ENCODE measurements at regions not wholly inside any gene's neighbourhood (a gene's known extent, or its start where the extent isn't known, plus 50 kb on each side); places are given as distances from the start of the nearest gene placed in this dataset.

GRCh38 chr14:21915826-21916225 lies 242.2 kb upstream of the OR4E1 start:
- Histone ChIP-seq H3K9ac (ENCODE audit: low read depth, low read length) (no peak overlapping the region), H3K14ac (replicated peaks; ENCODE audit: low read depth, low read length) (no peak overlapping the region), H3K79me1 (ENCODE audit: low read depth in 1 of 2, low read length in 2 of 2) (no peaks in the 10 kb centered on the region), H4K91ac (ENCODE audit: insufficient read depth, low read depth, low read length) (no peak overlapping the region), H3K4ac (ENCODE audit: low read depth, low read length) (no peak overlapping the region), H2BK5ac (ENCODE audit: low read depth, low read length, poor library complexity, severe bottlenecking) (no peak overlapping the region), H3K56ac (ENCODE audit: extremely low read depth, insufficient read depth, low read length) (no peak overlapping the region), H3K4me2 (ENCODE audit: low read depth, low read length) (no peak overlapping the region), H3K23ac (ENCODE audit: low read depth, low read length) (no peak overlapping the region), H4K8ac (ENCODE audit: low read depth in 2 of 2, low read length in 2 of 2) (no peak overlapping the region), H3K27ac (ENCODE audit: insufficient read depth, low read length) (no peak overlapping the region), H3K4me1 (ENCODE audit: control insufficient read depth, insufficient read depth, low read length) (no peaks in the 10 kb centered on the region), H3K27me3 (ENCODE audit: control insufficient read depth, insufficient read depth, low read length) (no peaks in the 10 kb centered on the region), H4K20me1 (ENCODE audit: insufficient read depth, low read length) (no peaks in the 10 kb centered on the region), H3K9me1 (ENCODE audit: insufficient read depth, low read length) (no peaks in the 10 kb centered on the region), H2BK120ac (ENCODE audit: low read depth, low read length) (no peak overlapping the region), H3K18ac (ENCODE audit: low read depth, low read length) (no peak overlapping the region), H2BK20ac (ENCODE audit: low read depth, low read length) (no peak overlapping the region), H4K5ac (ENCODE audit: low read depth, low read length) (no peak overlapping the region), H3K9me3 (ENCODE audit: control insufficient read depth, insufficient read depth, low read length) (no peaks in the 10 kb centered on the region), H2AFZ (replicated peaks; ENCODE audit: low read length, poor library complexity) (no peak overlapping the region), H3K4me3 (ENCODE audit: insufficient read depth, low read depth, low read length) (no peak overlapping the region), H2AK9ac (replicated peaks; ENCODE audit: low read depth, low read length, poor library complexity) (no peak overlapping the region), H3K36me3 (ENCODE audit: control insufficient read depth, insufficient read depth, low read length) (no peaks in the 10 kb centered on the region), H2AK5ac (ENCODE audit: low read depth, low read length) (no peak overlapping the region), H2BK15ac (ENCODE audit: low read depth, low read length) (no peak overlapping the region)
- in situ Hi-C loops (cut with MboI; ENCODE audit: low sequenced_read_pairs): no loop called here
- ATAC-seq (ENCODE audit: low read depth) (no peak), DNase-seq (no peak)
- intact Hi-C loops (cut with micrococcal nuclease): no loop called here
- TF ChIP-seq NFE2L2 (IDR thresholded peaks at IDR 0.05; ENCODE audit: low read depth, low read length) (no peak), RAD21 (IDR thresholded peaks at IDR 0.05; ENCODE audit: low read length) (no peak), CHD1 (IDR thresholded peaks at IDR 0.05; ENCODE audit: low read depth, low read length) (no peak), RCOR1 (IDR thresholded peaks at IDR 0.05; ENCODE audit: insufficient replicate concordance, low read length) (no peak), CTCF (conservative IDR thresholded peaks at IDR 0.05; ENCODE audit: low read depth, low read length) (no peak), FOS (IDR thresholded peaks at IDR 0.05; ENCODE audit: low read depth, low read length) (no peak), SMC3 (IDR thresholded peaks at IDR 0.05; ENCODE audit: low read depth, low read length) (no peak), CEBPB (IDR thresholded peaks at IDR 0.05; ENCODE audit: low read depth, low read length) (no peak), MXI1 (IDR thresholded peaks at IDR 0.05; ENCODE audit: borderline replicate concordance, low read depth, low read length) (no peak), MAFK (IDR thresholded peaks at IDR 0.05; ENCODE audit: low read depth, low read length) (no peak), MAZ (IDR thresholded peaks at IDR 0.05; ENCODE audit: borderline replicate concordance, low read depth, low read length) (no peak), BHLHE40 (IDR thresholded peaks at IDR 0.05; ENCODE audit: low read depth, low read length) (no peak), RFX5 (IDR thresholded peaks at IDR 0.05; ENCODE audit: low read depth, low read length) (no peak), POLR2A (IDR thresholded peaks at IDR 0.05; ENCODE audit: low read depth, low read length) (no peak), USF2 (IDR thresholded peaks at IDR 0.05; ENCODE audit: low read depth, low read length) (no peak), ELK1 (IDR thresholded peaks at IDR 0.05; ENCODE audit: borderline replicate concordance, low read depth, low read length) (no peak)
- POLR2A ChIA-PET (ENCODE audit: unreplicated experiment): no interaction called here
- CTCF ChIA-PET: no interaction called here
- dilution Hi-C loops (cut with HindIII; ENCODE audit: low sequenced_read_pairs, unreplicated experiment): no loop called here
- WGBS, 2 experiments (ENCODE audit: extremely low coverage in 2 of 2, insufficient read length in 1 of 2): 47% methylated on average over 2 of the region's 2 CpGs; no CpG with 5 or more reads in 1 of the 2 experiments
- BruUV-seq (replicated peaks): no TSS peak

Data from IMR-90 (cell line).